Epidermal melanocyte (primary cell): ENCODE measurements at regions not wholly inside any gene's neighbourhood (a gene's known extent, or its start where the extent isn't known, plus 50 kb on each side); places are given as distances from the start of the nearest gene placed in this dataset.
"Not testable (repeated sequence)": the region's sequence is repeated elsewhere in the genome, so short reads cannot be mapped to it uniquely, and the experiment has no call there.

ENCODE experiments used
- DNase-seq: peaks from one replicate; pipeline ENCODE4 v3.0.0; 2011; ENCODE audit warnings: low spot score; ENCODE audit not compliant: insufficient read length

GRCh38 chr7:118404211-118404610 is 179.7 kb downstream of the ANKRD7 start:
- no peak for DNase-seq

GRCh38 chr7:118418433-118418832 is 193.9 kb downstream of the ANKRD7 start:
- no peak for DNase-seq

GRCh38 chr7:118420888-118421287 is 196.4 kb downstream of the ANKRD7 start:
- no peak for DNase-seq

GRCh38 chr7:118429141-118429540 is 204.6 kb downstream of the ANKRD7 start:
- DNase-seq, result no peak

- no peak for DNase-seq
These were observed 212.2 kb downstream of the ANKRD7 start for GRCh38 chr7:118436663-118437062.

GRCh38 chr7:118449030-118449429 is 224.5 kb downstream of the ANKRD7 start:
- DNase-seq, result not testable (repeated sequence)

- no peak for DNase-seq
These were observed 225.5 kb downstream of the ANKRD7 start for GRCh38 chr7:118449797-118450567.

- no peak for DNase-seq
These were observed 227.6 kb downstream of the ANKRD7 start for GRCh38 chr7:118452128-118452527.

- no peak for DNase-seq
These were observed 242.9 kb downstream of the ANKRD7 start for GRCh38 chr7:118467381-118467780.

GRCh38 chr7:118472581-118472980 is 248.1 kb downstream of the ANKRD7 start:
- no peak for DNase-seq

GRCh38 chr7:118473271-118473670 is 248.8 kb downstream of the ANKRD7 start:
- no peak for DNase-seq

- DNase-seq, result no peak
These were observed 251.5 kb downstream of the ANKRD7 start for GRCh38 chr7:118476036-118476435.

GRCh38 chr7:118477036-118477435 is 252.5 kb downstream of the ANKRD7 start:
- DNase-seq, result no peak

GRCh38 chr7:118478236-118478635 is 253.7 kb downstream of the ANKRD7 start:
- DNase-seq, result no peak

GRCh38 chr7:118478931-118479330 is 254.4 kb downstream of the ANKRD7 start:
- no peak for DNase-seq

GRCh38 chr7:118492466-118492865 is 268.0 kb downstream of the ANKRD7 start:
- no peak for DNase-seq

- DNase-seq, result no peak
These were observed 271.7 kb downstream of the ANKRD7 start for GRCh38 chr7:118496138-118496644.

GRCh38 chr7:118502235-118502634 is 277.7 kb downstream of the ANKRD7 start:
- DNase-seq, result no peak

- DNase-seq, result peak; percentile 21
These were observed 286.6 kb downstream of the ANKRD7 start for GRCh38 chr7:118511146-118511545.

- DNase-seq, result no peak
These were observed 292.8 kb downstream of the ANKRD7 start for GRCh38 chr7:118517275-118517674.

GRCh38 chr7:118525020-118525419 is 300.5 kb downstream of the ANKRD7 start:
- DNase-seq, result no peak

GRCh38 chr7:118531566-118531965 is 307.1 kb downstream of the ANKRD7 start:
- no peak for DNase-seq

- DNase-seq, result no peak
These were observed 334.7 kb downstream of the ANKRD7 start for GRCh38 chr7:118559207-118559606.
